GM10266 (cell line): ENCODE measurements at regions not wholly inside any gene's neighbourhood (a gene's known extent, or its start where the extent isn't known, plus 50 kb on each side); places are given as distances from the start of the nearest gene placed in this dataset.

Source experiments
- DNase-seq: peaks from one replicate; pipeline ENCODE4 v3.0.0; 2012; ENCODE audit errors: extremely low spot score
- TF ChIP-seq, protein P1 (sequence below): IDR thresholded peaks from 2 replicates; pipeline ENCODE4 v1.5.1; 2012; ENCODE audit warnings: mild to moderate bottlenecking, low read depth; ENCODE audit not compliant: control insufficient read depth, insufficient read depth; ENCODE audit errors: missing control alignments

DNA sequence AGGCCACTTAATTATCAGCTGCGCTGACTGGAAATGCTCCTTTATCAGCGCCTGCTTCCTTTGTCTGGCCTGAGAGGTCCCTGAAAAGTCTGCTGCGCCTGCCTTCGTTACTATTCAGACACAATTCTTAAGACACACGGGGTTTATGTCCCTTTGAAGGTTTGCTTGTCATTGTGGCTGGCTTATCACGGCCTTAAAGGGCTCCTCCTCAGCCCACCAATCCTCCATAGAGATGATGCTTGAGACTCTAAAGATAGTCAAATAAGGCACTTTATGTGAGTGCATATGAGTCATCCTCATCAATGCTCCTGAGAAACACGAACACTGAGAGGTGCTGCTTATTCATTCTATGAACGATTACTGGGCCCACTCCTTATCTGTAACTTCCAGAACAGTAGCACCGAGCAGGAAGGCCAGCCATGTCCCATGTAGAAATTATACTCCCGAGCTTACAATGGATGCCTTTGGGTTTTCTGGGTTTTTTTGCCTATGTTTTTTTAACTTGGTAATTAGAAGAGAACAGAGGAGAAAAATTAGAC, 1268.2 kb upstream of the TMEM132C start:
- no peak for DNase-seq
- TF ChIP-seq, protein P1, sequence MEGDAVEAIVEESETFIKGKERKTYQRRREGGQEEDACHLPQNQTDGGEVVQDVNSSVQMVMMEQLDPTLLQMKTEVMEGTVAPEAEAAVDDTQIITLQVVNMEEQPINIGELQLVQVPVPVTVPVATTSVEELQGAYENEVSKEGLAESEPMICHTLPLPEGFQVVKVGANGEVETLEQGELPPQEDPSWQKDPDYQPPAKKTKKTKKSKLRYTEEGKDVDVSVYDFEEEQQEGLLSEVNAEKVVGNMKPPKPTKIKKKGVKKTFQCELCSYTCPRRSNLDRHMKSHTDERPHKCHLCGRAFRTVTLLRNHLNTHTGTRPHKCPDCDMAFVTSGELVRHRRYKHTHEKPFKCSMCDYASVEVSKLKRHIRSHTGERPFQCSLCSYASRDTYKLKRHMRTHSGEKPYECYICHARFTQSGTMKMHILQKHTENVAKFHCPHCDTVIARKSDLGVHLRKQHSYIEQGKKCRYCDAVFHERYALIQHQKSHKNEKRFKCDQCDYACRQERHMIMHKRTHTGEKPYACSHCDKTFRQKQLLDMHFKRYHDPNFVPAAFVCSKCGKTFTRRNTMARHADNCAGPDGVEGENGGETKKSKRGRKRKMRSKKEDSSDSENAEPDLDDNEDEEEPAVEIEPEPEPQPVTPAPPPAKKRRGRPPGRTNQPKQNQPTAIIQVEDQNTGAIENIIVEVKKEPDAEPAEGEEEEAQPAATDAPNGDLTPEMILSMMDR = no peak

DNA sequence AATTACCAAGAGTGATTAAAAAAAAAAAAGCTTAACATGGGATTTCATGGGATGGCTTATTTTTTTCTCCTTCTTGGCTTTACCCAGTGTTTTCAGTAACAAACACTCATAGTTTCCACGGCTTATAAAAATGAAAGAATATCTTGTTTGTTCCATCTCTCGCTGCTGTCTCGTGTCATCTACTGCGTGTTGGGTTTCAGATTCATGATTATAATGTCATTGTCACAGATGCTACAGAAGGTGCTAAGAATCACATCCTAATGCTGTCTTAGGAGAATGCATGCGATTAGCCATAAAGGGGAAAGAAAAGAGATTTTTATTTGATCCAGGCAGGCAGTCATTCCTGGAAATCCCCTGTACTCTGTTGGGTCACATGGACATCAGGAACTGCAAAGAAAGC, 1267.6 kb upstream of the TMEM132C start:
- DNase-seq = no peak
- TF ChIP-seq, protein P1 = no peak

DNA sequence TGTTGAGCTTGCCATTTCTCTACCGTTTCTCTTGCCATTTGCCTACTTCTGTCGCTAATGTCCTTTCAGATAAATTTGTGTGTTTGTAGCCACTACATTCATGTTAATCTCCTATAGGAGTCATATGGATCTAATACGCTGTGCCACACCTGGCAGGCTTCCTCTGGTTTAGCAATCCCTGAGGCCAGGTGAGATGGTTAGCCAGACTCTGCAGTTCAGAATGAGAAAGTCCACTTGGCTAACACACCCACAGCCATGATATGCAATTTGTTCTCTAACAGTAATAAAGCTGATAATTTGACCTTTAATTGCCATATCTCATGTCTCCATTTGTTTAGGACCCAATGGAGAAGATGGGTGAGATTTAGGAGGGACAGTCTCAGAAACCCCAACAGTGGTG, 1261.6 kb upstream of the TMEM132C start:
- TF ChIP-seq, protein P1 = no peak
- no peak for DNase-seq

DNA sequence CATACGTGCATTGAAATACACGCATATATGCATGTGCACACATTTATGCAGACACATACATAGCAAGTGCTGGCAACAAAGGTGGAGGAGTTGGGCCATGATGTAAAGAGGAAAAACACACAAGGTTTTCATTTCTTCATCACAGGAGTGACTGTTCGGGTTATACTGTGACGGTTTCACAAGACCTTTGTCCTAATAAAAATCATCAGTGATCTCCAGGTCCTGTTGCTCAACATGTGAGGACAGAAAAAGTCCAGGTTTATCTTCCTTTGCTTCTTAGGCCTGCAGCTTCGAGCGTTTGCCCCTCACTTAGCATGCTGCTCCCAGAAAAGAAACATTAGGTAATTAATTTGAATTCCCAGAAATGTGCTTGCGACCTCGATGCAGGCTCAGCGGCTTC, 1260.0 kb upstream of the TMEM132C start:
- TF ChIP-seq, protein P1 = no peak
- no peak for DNase-seq

DNA sequence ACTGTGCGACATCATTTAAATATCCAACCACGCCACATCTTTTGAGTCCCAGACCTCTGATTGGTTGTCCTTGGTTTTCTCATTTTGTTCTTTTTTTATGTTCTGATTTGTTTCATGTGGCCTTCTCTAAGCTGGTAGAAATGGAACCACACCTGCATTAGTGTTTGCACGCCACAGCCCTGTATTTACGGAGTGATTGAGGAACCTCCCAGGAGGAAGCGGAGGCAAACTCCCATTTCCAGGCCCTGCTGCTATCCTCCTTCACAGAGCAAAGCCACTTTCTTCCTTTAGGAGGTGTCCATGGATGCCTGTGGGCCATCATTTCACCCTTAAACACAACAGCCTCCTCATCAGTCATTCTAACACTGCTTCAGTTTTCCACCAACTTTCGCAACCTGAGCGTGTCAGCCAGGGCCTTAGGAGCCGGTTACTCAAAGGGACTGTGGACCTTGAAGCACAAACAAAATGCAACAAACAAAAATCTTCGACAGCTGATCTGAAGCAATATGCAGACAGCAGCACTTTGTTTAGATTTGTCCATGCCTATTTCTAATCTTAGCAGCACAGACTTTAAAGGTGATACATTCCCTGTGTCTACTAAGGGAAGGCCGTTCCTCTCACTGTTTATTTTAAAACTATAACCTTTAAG, 1258.1 kb upstream of the TMEM132C start:
- no peak for DNase-seq
- TF ChIP-seq, protein P1 = no peak

DNA sequence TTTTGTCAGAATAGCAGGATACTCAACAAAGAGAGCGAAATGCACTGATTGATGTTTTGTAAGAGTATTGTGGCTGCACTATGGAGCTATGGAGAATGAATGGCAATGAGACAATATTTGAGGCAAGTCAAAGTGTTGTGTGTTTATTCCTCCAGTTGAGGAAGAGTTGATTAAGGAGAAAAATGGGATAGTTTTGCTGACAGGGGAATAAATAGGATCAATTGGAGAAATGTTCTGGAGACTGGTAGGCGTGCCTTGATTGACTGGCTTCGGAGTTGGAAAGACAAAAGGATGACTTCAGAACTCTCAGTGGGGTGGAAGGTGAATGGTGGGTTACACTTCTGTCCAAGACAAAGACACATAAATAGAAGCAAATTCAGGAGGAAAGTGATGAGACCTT, 1254.9 kb upstream of the TMEM132C start:
- TF ChIP-seq, protein P1 = no peak
- no peak for DNase-seq

DNA sequence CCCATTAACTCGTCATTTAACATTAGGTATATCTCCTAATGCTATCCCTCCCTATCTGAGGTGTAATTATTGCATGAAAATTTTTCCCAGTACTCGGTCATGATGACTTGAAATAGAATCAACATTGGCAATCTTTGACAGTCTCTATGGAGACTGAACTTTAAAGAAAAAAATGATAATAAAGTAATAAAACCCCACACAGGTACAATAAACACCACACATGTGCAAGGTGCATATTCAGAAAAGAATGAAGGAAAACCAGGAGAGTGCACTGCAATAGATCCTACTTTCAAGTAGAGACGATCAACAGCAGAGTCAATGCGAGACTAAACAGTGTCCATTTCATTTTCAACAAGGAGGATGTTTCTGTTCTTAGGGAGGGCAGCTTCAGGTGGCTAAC, 1253.8 kb upstream of the TMEM132C start:
- DNase-seq = no peak

More for the DNA sequence above, 1253.8 kb upstream of the TMEM132C start:
- TF ChIP-seq, protein P1 = no peak
